ENCODE measurements at regions not wholly inside any gene's neighbourhood (a gene's known extent, or its start where the extent isn't known, plus 50 kb on each side); places are given as distances from the start of the nearest gene placed in this dataset.

DNA sequence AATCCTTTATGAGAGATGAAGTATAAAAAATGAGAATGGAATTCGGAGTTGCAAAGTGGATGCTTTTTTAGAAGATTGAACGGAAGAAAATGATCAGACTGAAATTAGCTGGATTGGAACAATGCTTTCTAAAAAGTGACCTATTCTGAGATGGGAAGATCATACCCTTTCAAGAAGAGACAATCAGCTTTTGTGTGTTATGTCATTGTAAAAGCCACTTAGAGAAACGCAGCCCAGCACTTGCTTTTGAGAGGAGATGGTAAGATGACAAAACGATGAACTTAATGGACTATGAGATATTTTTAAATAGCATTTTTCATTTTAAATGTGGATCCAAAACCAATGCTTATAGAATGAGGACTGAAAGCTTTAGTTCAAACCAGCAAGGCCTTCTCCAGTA is 871.4 kb upstream of the KLHL29 start:
- no peak overlapping the region for H3K27ac ChIP-seq (ENCODE audit: low read depth, low read length)
- no peaks in the 10 kb centered on the region for H3K4me1 ChIP-seq (ENCODE audit: insufficient read depth, low read length)
- no peaks in the 10 kb centered on the region for H3K9me3 ChIP-seq (ENCODE audit: low read length)
- no peaks in the 10 kb centered on the region for H3K36me3 ChIP-seq (ENCODE audit: insufficient read depth, low read length)
- no peak overlapping the region for H3K9ac ChIP-seq (ENCODE audit: low read length)
- no peak overlapping the region for H3K4me3 ChIP-seq (ENCODE audit: low read depth in 1 of 2, low read length in 2 of 2)
- H3K27me3 ChIP-seq (ENCODE audit: control insufficient read depth in 1 of 2, insufficient read depth in 2 of 2, low read length in 2 of 2): no peaks in the 10 kb centered on the region

- peaks cover 22% of the 10 kb centered on the region for H3K4me1 ChIP-seq (ENCODE audit: insufficient read depth, low read length)
- no peak overlapping the region for H3K9ac ChIP-seq (ENCODE audit: low read length)
- H3K27ac ChIP-seq (ENCODE audit: low read depth, low read length): no peak overlapping the region
- H3K9me3 ChIP-seq (ENCODE audit: low read length): no peaks in the 10 kb centered on the region
- H3K27me3 ChIP-seq (ENCODE audit: control insufficient read depth in 1 of 2, insufficient read depth in 2 of 2, low read length in 2 of 2): no peaks in the 10 kb centered on the region
- H3K4me3 ChIP-seq (ENCODE audit: low read depth in 1 of 2, low read length in 2 of 2): no peak overlapping the region
- H3K36me3 ChIP-seq (ENCODE audit: insufficient read depth, low read length): no peaks in the 10 kb centered on the region
Observed at GRCh38 chr2:22517141-22517540, 867.8 kb upstream of the KLHL29 start.

DNA sequence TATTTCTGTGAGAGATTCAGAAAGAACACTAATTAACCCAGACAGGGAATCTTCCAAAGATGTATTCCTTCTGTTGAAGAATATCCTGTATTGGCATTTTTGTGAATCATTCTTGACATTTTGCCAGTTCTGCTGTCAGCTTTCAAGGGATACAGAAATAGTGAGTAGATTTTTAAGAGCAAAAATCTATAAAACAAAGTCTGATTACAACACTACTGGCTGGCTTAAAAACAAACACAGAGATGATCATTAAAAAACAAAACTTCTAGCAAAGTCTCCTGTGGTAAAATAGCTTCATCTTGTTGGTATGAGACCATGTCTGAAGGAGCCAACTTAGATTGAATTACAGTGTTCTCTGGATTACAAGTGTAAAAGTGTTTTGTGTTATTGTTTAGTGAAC is 866.3 kb upstream of the KLHL29 start:
- H3K9ac ChIP-seq (ENCODE audit: low read length): no peak overlapping the region
- H3K9me3 ChIP-seq (ENCODE audit: low read length): no peaks in the 10 kb centered on the region
- H3K27ac ChIP-seq (ENCODE audit: low read depth, low read length): no peak overlapping the region
- H3K27me3 ChIP-seq (ENCODE audit: control insufficient read depth in 1 of 2, insufficient read depth in 2 of 2, low read length in 2 of 2): no peaks in the 10 kb centered on the region
- H3K4me3 ChIP-seq (ENCODE audit: low read depth in 1 of 2, low read length in 2 of 2): no peak overlapping the region
- H3K36me3 ChIP-seq (ENCODE audit: insufficient read depth, low read length): no peaks in the 10 kb centered on the region
- peaks cover 22% of the 10 kb centered on the region for H3K4me1 ChIP-seq (ENCODE audit: insufficient read depth, low read length)

- Histone ChIP-seq H3K9me3 (ENCODE audit: low read length) (no peaks in the 10 kb centered on the region), H3K36me3 (ENCODE audit: insufficient read depth, low read length) (no peaks in the 10 kb centered on the region), H3K27ac (ENCODE audit: low read depth, low read length) (no peak overlapping the region), H3K4me3 (ENCODE audit: low read depth in 1 of 2, low read length in 2 of 2) (no peak overlapping the region), H3K4me1 (ENCODE audit: insufficient read depth, low read length) (peaks cover 22% of the 10 kb centered on the region), H3K9ac (ENCODE audit: low read length) (no peak overlapping the region), H3K27me3 (ENCODE audit: control insufficient read depth in 1 of 2, insufficient read depth in 2 of 2, low read length in 2 of 2) (no peaks in the 10 kb centered on the region)
Observed at GRCh38 chr2:22520369-22521288, 864.4 kb upstream of the KLHL29 start.

DNA sequence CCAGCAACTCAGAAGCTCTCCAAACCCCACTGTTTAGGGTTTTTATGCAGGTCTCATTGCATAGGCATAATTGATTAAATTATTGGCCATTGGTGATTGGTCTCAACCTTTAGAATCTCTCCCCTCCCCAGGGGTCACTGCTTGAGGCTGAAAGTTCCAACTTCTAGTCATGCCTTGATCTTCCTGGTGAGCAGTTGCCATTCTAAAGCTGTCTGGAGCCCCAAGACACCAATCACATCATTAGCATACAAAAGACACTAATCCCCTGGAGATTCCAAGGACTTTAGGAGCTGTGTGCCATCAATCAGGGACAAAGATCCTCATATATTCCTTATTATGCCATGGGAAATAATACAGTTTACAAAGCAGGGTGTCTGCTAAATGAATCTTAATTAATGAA is 863.4 kb upstream of the KLHL29 start:
- H3K9me3 ChIP-seq (ENCODE audit: low read length): no peaks in the 10 kb centered on the region
- H3K4me1 ChIP-seq (ENCODE audit: insufficient read depth, low read length): peaks cover 22% of the 10 kb centered on the region
- no peak overlapping the region for H3K9ac ChIP-seq (ENCODE audit: low read length)
- H3K4me3 ChIP-seq (ENCODE audit: low read depth in 1 of 2, low read length in 2 of 2): no peak overlapping the region
- H3K27me3 ChIP-seq (ENCODE audit: control insufficient read depth in 1 of 2, insufficient read depth in 2 of 2, low read length in 2 of 2): no peaks in the 10 kb centered on the region
- H3K27ac ChIP-seq (ENCODE audit: low read depth, low read length): no peak overlapping the region
- no peaks in the 10 kb centered on the region for H3K36me3 ChIP-seq (ENCODE audit: insufficient read depth, low read length)

GRCh38 chr2:22525681-22526080 is 859.3 kb upstream of the KLHL29 start:
- no peak overlapping the region for H3K9ac ChIP-seq (ENCODE audit: low read length)
- H3K4me3 ChIP-seq (ENCODE audit: low read depth in 1 of 2, low read length in 2 of 2): no peak overlapping the region
- H3K27me3 ChIP-seq (ENCODE audit: control insufficient read depth in 1 of 2, insufficient read depth in 2 of 2, low read length in 2 of 2): no peaks in the 10 kb centered on the region
- H3K27ac ChIP-seq (ENCODE audit: low read depth, low read length): no peak overlapping the region
- H3K4me1 ChIP-seq (ENCODE audit: insufficient read depth, low read length): peaks cover 2% of the 10 kb centered on the region
- no peaks in the 10 kb centered on the region for H3K36me3 ChIP-seq (ENCODE audit: insufficient read depth, low read length)
- H3K9me3 ChIP-seq (ENCODE audit: low read length): no peaks in the 10 kb centered on the region

- H3K9ac ChIP-seq (ENCODE audit: low read length): no peak overlapping the region
- H3K36me3 ChIP-seq (ENCODE audit: insufficient read depth, low read length): no peaks in the 10 kb centered on the region
- no peak overlapping the region for H3K27ac ChIP-seq (ENCODE audit: low read depth, low read length)
- H3K9me3 ChIP-seq (ENCODE audit: low read length): no peaks in the 10 kb centered on the region
- no peaks in the 10 kb centered on the region for H3K27me3 ChIP-seq (ENCODE audit: control insufficient read depth in 1 of 2, insufficient read depth in 2 of 2, low read length in 2 of 2)
- no peak overlapping the region for H3K4me3 ChIP-seq (ENCODE audit: low read depth in 1 of 2, low read length in 2 of 2)
- no peaks in the 10 kb centered on the region for H3K4me1 ChIP-seq (ENCODE audit: insufficient read depth, low read length)
Observed at GRCh38 chr2:22530131-22530530, 854.8 kb upstream of the KLHL29 start.

DNA sequence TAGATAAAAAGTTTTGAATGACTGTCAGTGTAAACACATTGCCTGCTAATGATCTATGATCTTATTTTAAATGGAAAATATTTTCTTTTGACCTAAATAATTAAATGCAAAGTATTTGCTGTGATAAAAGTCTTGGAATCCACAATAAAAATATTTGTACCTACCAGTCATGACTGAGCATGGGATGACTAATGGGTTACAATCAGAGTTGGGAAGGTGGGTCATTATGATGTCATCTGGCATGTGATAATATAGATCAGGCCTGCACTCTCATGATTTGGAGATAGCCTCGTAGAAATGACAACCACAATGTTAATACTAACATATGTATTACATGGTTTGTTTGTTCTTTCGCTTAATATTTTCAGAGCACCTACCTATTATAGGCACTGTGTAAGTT is 848.8 kb upstream of the KLHL29 start:
- Histone ChIP-seq H3K4me1 (ENCODE audit: insufficient read depth, low read length) (no peaks in the 10 kb centered on the region), H3K9me3 (ENCODE audit: low read length) (no peaks in the 10 kb centered on the region), H3K27ac (ENCODE audit: low read depth, low read length) (no peak overlapping the region), H3K9ac (ENCODE audit: low read length) (no peak overlapping the region), H3K27me3 (ENCODE audit: control insufficient read depth in 1 of 2, insufficient read depth in 2 of 2, low read length in 2 of 2) (no peaks in the 10 kb centered on the region), H3K36me3 (ENCODE audit: insufficient read depth, low read length) (no peaks in the 10 kb centered on the region), H3K4me3 (ENCODE audit: low read depth in 1 of 2, low read length in 2 of 2) (no peak overlapping the region)

DNA sequence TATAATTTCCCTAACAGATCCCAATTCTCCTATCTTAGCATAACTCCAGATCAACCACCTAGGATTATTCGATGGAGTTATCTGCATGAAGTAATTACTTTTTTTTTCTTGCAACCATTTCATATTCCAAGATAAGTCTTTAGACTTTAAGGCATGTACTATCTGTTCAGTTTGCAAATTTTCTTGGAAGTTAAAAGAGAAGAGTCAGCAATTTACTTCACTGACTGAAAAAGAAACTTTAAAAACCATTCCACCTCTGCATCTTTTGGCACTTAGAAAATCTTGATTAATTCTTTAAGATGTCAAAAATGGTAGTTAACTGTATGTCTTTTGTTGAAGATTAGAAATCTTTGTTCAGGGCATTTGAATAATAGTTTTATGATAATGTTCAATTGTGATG is 830.5 kb upstream of the KLHL29 start:
- Histone ChIP-seq H3K27ac (ENCODE audit: low read depth, low read length) (no peak overlapping the region), H3K9me3 (ENCODE audit: low read length) (no peaks in the 10 kb centered on the region), H3K27me3 (ENCODE audit: control insufficient read depth in 1 of 2, insufficient read depth in 2 of 2, low read length in 2 of 2) (no peaks in the 10 kb centered on the region), H3K9ac (ENCODE audit: low read length) (no peak overlapping the region), H3K4me3 (ENCODE audit: low read depth in 1 of 2, low read length in 2 of 2) (no peak overlapping the region), H3K4me1 (ENCODE audit: insufficient read depth, low read length) (no peaks in the 10 kb centered on the region), H3K36me3 (ENCODE audit: insufficient read depth, low read length) (no peaks in the 10 kb centered on the region)

- Histone ChIP-seq H3K27ac (ENCODE audit: low read depth, low read length) (no peak overlapping the region), H3K36me3 (ENCODE audit: insufficient read depth, low read length) (no peaks in the 10 kb centered on the region), H3K4me1 (ENCODE audit: insufficient read depth, low read length) (no peaks in the 10 kb centered on the region), H3K4me3 (ENCODE audit: low read depth in 1 of 2, low read length in 2 of 2) (no peak overlapping the region), H3K9me3 (ENCODE audit: low read length) (no peaks in the 10 kb centered on the region), H3K9ac (ENCODE audit: low read length) (no peak overlapping the region), H3K27me3 (ENCODE audit: control insufficient read depth in 1 of 2, insufficient read depth in 2 of 2, low read length in 2 of 2) (no peaks in the 10 kb centered on the region)
Observed at GRCh38 chr2:22557406-22557805, 827.6 kb upstream of the KLHL29 start.

GRCh38 chr2:22560021-22560420 is 825.0 kb upstream of the KLHL29 start:
- H3K27ac ChIP-seq (ENCODE audit: low read depth, low read length): no peak overlapping the region
- H3K9me3 ChIP-seq (ENCODE audit: low read length): no peaks in the 10 kb centered on the region
- no peaks in the 10 kb centered on the region for H3K27me3 ChIP-seq (ENCODE audit: control insufficient read depth in 1 of 2, insufficient read depth in 2 of 2, low read length in 2 of 2)
- no peaks in the 10 kb centered on the region for H3K4me1 ChIP-seq (ENCODE audit: insufficient read depth, low read length)
- H3K36me3 ChIP-seq (ENCODE audit: insufficient read depth, low read length): no peaks in the 10 kb centered on the region
- no peak overlapping the region for H3K9ac ChIP-seq (ENCODE audit: low read length)
- H3K4me3 ChIP-seq (ENCODE audit: low read depth in 1 of 2, low read length in 2 of 2): no peak overlapping the region

DNA sequence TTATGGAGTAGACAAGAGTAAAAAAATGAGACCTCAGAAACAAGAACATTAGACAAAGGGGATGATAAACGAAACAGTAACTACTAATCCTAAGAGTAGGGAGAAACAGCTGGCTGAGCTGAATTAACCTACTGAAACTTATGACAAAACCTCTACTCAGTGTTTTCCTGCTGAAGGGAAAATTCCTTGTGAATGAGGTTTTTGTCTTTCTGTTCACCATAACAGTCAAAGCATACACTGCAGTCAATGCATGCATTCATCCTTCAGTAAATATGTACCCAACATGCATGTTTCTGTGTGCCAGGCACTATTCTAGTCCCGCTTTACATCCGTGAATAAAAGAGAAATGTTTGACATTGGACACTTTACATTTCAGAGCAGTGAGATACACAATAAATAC is 805.6 kb upstream of the KLHL29 start:
- H3K9me3 ChIP-seq (ENCODE audit: low read length): no peaks in the 10 kb centered on the region
- no peak overlapping the region for H3K9ac ChIP-seq (ENCODE audit: low read length)
- no peaks in the 10 kb centered on the region for H3K4me1 ChIP-seq (ENCODE audit: insufficient read depth, low read length)
- H3K27me3 ChIP-seq (ENCODE audit: control insufficient read depth in 1 of 2, insufficient read depth in 2 of 2, low read length in 2 of 2): no peaks in the 10 kb centered on the region
- H3K4me3 ChIP-seq (ENCODE audit: low read depth in 1 of 2, low read length in 2 of 2): no peak overlapping the region
- H3K36me3 ChIP-seq (ENCODE audit: insufficient read depth, low read length): no peaks in the 10 kb centered on the region
- no peak overlapping the region for H3K27ac ChIP-seq (ENCODE audit: low read depth, low read length)
